ENCODE measurements at regions not wholly inside any gene's neighbourhood (a gene's known extent, or its start where the extent isn't known, plus 50 kb on each side); places are given as distances from the start of the nearest gene placed in this dataset.

DNA sequence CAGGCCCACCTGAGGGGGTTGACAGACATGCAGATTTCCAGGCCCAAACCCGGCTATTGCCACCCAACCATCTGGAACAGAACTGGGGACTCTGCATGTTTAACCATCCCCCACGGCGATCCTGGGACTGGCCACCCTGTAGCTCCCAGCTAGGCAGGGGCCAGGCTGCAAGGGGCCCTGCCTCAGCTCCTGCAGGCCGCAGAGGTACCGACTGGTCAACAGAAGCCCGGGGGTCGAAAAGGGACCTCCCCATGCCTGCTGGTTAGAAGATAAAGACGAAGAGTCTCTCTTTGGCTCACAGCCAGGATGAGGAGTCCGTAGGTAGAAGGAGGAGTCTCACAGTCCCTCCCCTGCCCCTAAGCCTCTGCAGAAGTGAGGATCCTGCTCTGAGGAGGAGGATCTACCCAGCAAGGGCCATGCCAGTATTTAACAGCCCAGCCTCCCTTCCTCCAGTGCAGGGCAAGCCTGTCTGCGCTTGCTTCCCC is 223.4 kb upstream of the TNRC6C start (continued):
- TF ChIP-seq CHD7 (IDR thresholded peaks at IDR 0.05; ENCODE audit: insufficient replicate concordance, low read length) (no peak), SP1 (IDR thresholded peaks at IDR 0.05; ENCODE audit: low read depth, low read length) (no peak), PHF8 (conservative IDR thresholded peaks at IDR 0.05; ENCODE audit: low read depth, low read length) (no peak)
